Activated CD4-positive, alpha-beta memory T cell treated with anti-CD3 and anti-CD28 coated beads for 36 hours (primary cell): ENCODE measurements at regions not wholly inside any gene's neighbourhood (a gene's known extent, or its start where the extent isn't known, plus 50 kb on each side); places are given as distances from the start of the nearest gene placed in this dataset.

ENCODE experiments used
- CTCF ChIA-PET: fragments of 350-600 bp; sonication (Branson Sonifier 250); formaldehyde crosslinking; loops from one replicate; lab custom pipeline; 2021; ENCODE audit warnings: antibody characterized with exemption, inconsistent platforms; lab: Charles Lee
- POLR2A ChIA-PET: fragments of 350-600 bp; sonication (Branson Sonifier 250); formaldehyde crosslinking; loops from one replicate; lab custom pipeline; 2021; ENCODE audit warnings: antibody characterized with exemption; lab: Charles Lee
- DNase-seq: peaks from one replicate; pipeline ENCODE4 v3.0.0-alpha.2; 2020
- H3K27ac Mint-ChIP-seq: one replicate; pipeline ENCODE4 v1.8.0; 2021; ENCODE audit warnings: mixed read lengths
- H3K27me3 Mint-ChIP-seq: one replicate; pipeline ENCODE4 v1.8.0; 2021; ENCODE audit warnings: mixed read lengths
- H3K36me3 Mint-ChIP-seq: one replicate; pipeline ENCODE4 v1.8.0; 2021; ENCODE audit warnings: mixed read lengths
- H3K4me1 Mint-ChIP-seq: one replicate; pipeline ENCODE4 v1.8.0; 2021; ENCODE audit warnings: low read depth, mixed read lengths
- H3K4me3 Mint-ChIP-seq: one replicate; pipeline ENCODE4 v1.8.0; 2021; ENCODE audit warnings: mild to moderate bottlenecking, mixed read lengths
- H3K9me3 Mint-ChIP-seq: one replicate; pipeline ENCODE4 v1.8.0; 2021; ENCODE audit warnings: mixed read lengths
- intact Hi-C: fragments of 100-400 bp; cut with micrococcal nuclease; formaldehyde crosslinking; loops from one replicate; pipeline ENCODE4 v1.15.1; 2023

DNA sequence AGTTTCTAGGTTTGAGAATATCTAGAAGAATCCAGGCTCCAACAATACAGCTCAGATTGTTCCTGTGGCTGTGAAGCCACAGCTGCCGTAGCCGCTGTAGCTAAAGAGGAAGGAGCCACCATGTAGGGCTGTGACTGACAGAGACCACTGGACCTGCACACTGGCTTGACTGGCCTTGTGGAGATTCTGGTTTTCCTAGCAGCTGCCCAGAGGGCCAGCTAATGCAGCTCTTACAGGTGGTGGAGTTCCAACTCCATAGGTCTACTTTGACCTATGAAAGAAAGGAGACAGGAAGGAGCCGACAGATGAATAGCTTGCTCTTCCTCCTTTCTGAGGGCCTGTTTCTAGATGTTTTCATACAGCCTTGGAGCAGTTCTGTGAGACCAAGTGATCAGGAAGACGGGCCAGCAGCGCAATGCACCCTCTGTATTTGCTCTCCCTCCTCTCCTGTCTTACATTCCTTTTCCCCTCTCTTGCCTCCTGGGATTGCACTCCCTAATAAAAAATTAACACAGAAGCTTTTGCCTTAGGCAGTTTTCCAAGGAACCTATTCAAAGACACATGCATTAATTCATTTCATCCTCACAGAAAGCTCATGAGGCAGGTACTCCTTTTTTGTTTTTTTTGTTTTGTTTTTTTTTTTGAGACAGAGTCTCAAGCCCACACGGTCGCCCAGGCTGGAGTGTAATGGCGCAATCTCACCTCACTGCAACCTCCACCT is 51.8 kb upstream of the MYB start:
- no peaks in the 10 kb centered on the region for H3K36me3 Mint-ChIP-seq
- peak; percentile 35 for DNase-seq
- H3K4me3 Mint-ChIP-seq, result no peak overlapping the region
- ChIA-PET CTCF (interaction anchor here (0.8 to 2.5 kb wide), 6 partner anchors 9 to 54 kb away, joined by 3 to 16 read pairs (median 6); no protein-coding TSS in a partner anchor), POLR2A (interaction anchor here (0.6 to 2.0 kb wide), 9 partner anchors 10 to 74 kb away, joined by 3 to 8 read pairs (median 3); partner anchors contain the start of gene MYB)
- peaks cover 42% of the 10 kb centered on the region for H3K4me1 Mint-ChIP-seq
- intact Hi-C loops, result no loop called here
- peak overlapping the region; percentile 81 for H3K27ac Mint-ChIP-seq
- no peaks in the 10 kb centered on the region for H3K9me3 Mint-ChIP-seq
- no peaks in the 10 kb centered on the region for H3K27me3 Mint-ChIP-seq

DNA sequence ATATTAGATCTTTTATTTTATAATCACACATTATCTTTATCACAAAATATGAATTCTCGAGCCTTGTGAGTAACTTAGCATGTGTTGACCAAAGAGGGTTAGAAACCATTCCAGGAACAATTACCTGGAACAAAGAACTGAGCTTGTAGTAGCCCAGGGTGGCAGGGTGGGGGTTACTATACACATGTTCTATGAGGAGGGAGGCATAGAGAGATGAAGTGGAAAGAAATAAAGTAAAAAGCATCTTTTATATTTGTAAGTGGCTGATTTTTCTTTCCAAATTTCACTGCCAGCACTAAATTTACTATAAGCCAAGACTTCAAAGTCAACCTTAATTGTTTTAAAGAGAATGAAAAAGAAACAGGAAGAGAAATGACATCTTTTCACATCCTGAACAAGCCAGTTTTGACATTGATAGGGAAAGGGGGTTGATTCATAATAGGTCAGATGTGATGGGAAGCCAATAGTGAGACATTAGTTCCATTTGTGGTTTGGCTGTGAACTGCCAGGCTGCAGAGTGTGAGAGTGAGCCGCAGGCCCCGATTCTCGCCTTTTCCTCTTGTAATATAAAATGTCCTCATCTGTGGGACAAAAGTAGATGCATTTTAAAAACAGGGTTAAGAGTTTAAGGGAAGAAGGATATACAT is 52.7 kb upstream of the MYB start:
- CTCF ChIA-PET, result interaction anchor here (1.0 to 2.5 kb wide), 5 partner anchors 13 to 55 kb away, joined by 3 to 16 read pairs (median 8); no protein-coding TSS in a partner anchor
- POLR2A ChIA-PET, result interaction anchor here (0.8 to 2.0 kb wide), 7 partner anchors 13 to 54 kb away, joined by 3 to 8 read pairs (median 6); partner anchors contain the start of gene MYB
- intact Hi-C loops, result loop anchor here (1.0 kb wide), 6 partner anchors 12 to 149 kb away; no protein-coding TSS in a partner anchor
- Mint-ChIP-seq H3K9me3 (no peaks in the 10 kb centered on the region), H3K27me3 (no peaks in the 10 kb centered on the region), H3K36me3 (no peaks in the 10 kb centered on the region), H3K27ac (peak overlapping the region; percentile 81), H3K4me1 (peaks cover 42% of the 10 kb centered on the region), H3K4me3 (peak overlapping the region; percentile 24)
- peak; percentile 82 for DNase-seq

DNA sequence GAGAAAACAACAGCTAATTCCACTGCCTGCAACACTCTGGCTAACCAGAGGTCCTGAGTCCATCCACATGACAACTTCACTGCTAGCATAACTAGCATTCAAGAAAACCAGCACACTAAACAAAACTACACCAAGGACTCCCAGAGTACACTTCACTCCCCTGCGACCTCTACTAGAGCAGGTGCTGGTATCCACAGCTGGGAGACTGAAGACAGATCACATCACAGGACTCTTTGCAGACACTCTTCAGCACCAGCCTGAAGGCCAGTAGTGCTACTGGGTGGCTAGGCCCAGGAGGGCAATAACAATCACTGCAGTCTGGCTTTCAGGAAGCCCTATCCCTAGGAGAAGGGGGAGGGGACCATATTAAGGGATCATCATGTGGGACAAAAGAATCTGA is 54.4 kb upstream of the MYB start:
- no peaks in the 10 kb centered on the region for H3K36me3 Mint-ChIP-seq
- no peaks in the 10 kb centered on the region for H3K9me3 Mint-ChIP-seq
- H3K4me3 Mint-ChIP-seq, result no peak overlapping the region
- POLR2A ChIA-PET, result interaction anchor here (1.0 to 1.2 kb wide), 2 partner anchors 12 to 71 kb away, joined by 3 to 4 read pairs; partner anchors contain the start of gene HBS1L
- CTCF ChIA-PET, result interaction anchor here (1.0 kb wide), 1 partner anchor 57 kb away, joined by 4 read pairs; no protein-coding TSS in a partner anchor
- DNase-seq, result no peak
- H3K27ac Mint-ChIP-seq, result peak overlapping the region; percentile 18
- H3K4me1 Mint-ChIP-seq, result peaks cover 37% of the 10 kb centered on the region
- H3K27me3 Mint-ChIP-seq, result no peaks in the 10 kb centered on the region
- intact Hi-C loops, result no loop called here

DNA sequence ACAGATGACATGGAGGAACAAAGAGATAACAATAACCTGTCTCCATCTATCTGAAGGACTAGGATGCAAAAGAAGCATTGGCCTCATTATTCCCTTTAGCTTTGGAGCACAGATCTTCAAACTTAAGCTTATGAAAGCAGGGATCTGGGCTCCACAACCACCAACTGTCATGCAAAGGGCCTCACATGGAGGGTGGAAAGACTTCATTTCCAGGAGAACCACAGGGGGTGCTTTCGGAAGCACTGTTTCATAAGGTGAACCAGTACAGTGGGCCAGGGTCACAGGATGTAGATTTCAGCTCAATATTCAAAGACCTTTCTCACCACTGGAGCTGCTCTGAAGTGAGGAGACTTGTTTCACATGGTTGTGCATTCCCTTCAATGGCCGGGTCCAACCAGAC is 55.1 kb upstream of the MYB start:
- Mint-ChIP-seq H3K27ac (no peak overlapping the region), H3K4me1 (peaks cover 44% of the 10 kb centered on the region), H3K9me3 (no peaks in the 10 kb centered on the region), H3K36me3 (no peaks in the 10 kb centered on the region), H3K4me3 (no peak overlapping the region), H3K27me3 (no peaks in the 10 kb centered on the region)
- DNase-seq, result no peak
- ChIA-PET CTCF (interaction anchor here (0.6 to 1.0 kb wide), 3 partner anchors 58 to 297 kb away, joined by 3 to 4 read pairs (median 3); no protein-coding TSS in a partner anchor), POLR2A (interaction anchor here (1.0 to 1.2 kb wide), 2 partner anchors 12 to 71 kb away, joined by 3 to 4 read pairs; partner anchors contain the start of gene HBS1L)
- intact Hi-C loops, result no loop called here

DNA sequence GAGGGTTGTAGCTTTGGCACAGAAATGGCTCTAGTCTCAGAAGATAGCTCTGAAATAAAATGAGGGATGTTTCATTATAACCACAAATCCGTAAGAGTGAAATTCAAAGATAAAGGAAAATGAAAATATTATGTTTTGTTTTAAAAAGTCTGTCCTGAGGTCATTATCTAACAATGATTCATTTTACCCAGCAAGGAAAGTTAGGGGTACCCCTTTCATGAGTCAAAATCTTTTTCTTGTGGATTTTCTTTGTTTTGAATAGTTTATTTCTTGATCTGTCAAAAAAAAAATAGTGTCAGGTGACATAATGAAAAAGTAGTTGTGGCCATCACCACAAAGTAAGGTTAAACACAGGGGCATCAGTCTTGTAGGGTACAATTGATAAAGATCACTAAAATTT is 59.7 kb upstream of the MYB start:
- Mint-ChIP-seq H3K27ac (peak overlapping the region; percentile 30), H3K36me3 (no peaks in the 10 kb centered on the region), H3K9me3 (no peaks in the 10 kb centered on the region), H3K4me3 (no peak overlapping the region), H3K4me1 (peaks cover 37% of the 10 kb centered on the region), H3K27me3 (no peaks in the 10 kb centered on the region)
- intact Hi-C loops, result no loop called here
- no peak for DNase-seq
- CTCF ChIA-PET, result interaction anchor here (1.0 kb wide), 1 partner anchor 62 kb away, joined by 3 read pairs; no protein-coding TSS in a partner anchor
- POLR2A ChIA-PET, result no interaction called here

DNA sequence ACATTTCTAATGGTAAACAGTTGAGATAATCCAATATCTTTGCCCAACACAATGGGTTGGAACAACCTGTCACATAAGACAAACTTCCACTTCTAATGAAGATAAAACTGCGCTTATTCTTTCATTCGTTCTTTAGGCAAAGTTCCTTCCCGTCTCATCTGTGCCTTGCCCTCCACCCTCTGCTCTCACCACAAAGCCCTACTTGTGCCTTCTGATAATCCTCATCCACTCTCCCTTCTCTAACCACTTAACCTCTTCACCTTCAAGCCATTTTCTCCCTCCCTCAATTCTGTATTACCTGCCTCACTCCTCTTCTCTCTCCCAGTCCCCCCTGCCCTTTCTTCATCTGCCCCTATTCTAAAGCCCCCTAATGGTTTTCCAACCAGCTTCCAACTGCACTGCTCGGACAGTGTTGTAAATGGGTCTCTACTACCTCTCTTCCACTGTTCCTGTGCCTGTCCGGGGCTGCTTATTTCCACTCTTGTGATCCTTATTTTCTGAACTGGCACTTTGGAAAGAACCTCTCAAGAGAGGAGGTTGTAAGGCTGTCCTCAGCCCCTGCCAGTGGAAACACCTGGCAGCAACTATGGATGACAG is 62.9 kb upstream of the MYB start:
- intact Hi-C loops, result no loop called here
- peak overlapping the region; percentile 21 for H3K27ac Mint-ChIP-seq
- H3K27me3 Mint-ChIP-seq, result no peaks in the 10 kb centered on the region
- peaks cover 66% of the 10 kb centered on the region for H3K4me1 Mint-ChIP-seq
- no peak for DNase-seq
- no peaks in the 10 kb centered on the region for H3K9me3 Mint-ChIP-seq
- no peaks in the 10 kb centered on the region for H3K36me3 Mint-ChIP-seq
- H3K4me3 Mint-ChIP-seq, result no peak overlapping the region
- POLR2A ChIA-PET, result no interaction called here
- CTCF ChIA-PET, result interaction anchor here (1.1 kb wide), 1 partner anchor 25 kb away, joined by 4 read pairs; no protein-coding TSS in a partner anchor

DNA sequence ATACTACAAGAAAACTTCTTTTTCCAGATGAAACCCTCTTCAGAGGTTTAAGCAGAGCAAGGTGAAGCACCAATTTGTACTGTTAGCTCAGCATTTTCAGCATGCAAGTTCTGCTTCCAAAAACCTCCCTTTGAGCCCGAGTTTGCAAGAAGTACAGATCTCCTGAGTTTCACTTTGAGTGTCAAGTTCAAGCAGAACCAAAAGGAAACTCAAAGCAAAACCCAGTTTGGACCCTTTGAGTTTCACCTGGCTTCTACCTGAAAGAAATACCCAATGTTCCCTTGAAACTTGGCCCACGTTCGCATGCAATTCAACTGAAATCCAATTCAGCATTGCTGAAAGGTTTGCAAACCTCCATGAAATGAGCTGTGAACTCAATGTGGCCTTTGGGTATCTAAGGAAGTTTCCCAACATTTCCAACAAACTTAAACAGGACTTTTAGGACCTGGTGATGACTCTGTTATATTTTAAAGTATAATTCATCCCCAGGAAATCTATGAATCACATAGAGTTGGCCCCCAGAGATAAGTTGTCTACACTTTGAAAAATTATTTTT is 62.9 kb upstream of the HBS1L start:
- Mint-ChIP-seq H3K27me3 (no peaks in the 10 kb centered on the region), H3K4me1 (peaks cover 74% of the 10 kb centered on the region), H3K9me3 (no peaks in the 10 kb centered on the region), H3K4me3 (peak overlapping the region; percentile 50), H3K36me3 (no peaks in the 10 kb centered on the region), H3K27ac (peak overlapping the region; percentile 89)
- ChIA-PET CTCF (interaction anchor here (0.7 to 1.1 kb wide), 2 partner anchors 24 to 66 kb away, joined by 3 to 4 read pairs; no protein-coding TSS in a partner anchor), POLR2A (interaction anchor here (1.0 kb wide), 1 partner anchor 40 kb away, joined by 3 read pairs; no protein-coding TSS in a partner anchor)
- DNase-seq, result peak; percentile 42
- intact Hi-C loops, result no loop called here

DNA sequence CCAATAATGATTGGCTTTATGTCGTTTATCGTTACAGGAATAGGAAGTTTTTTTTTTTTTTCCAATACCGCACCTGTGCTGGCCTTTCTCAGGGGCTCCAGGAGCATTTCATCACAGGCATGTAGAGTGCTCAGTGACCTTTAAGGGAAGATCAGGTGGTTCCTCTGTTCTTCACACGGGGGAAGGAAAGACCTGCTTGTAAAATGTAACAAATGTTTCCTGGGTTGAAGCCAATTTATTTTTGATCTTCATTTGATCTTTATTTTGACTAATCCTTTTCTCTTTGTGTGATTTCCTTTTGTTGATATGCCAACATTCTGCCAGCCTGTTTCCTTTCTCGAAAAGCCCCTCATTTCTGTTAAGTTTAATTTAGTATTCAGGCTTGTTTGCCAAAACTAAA is 61.9 kb upstream of the HBS1L start:
- H3K4me3 Mint-ChIP-seq, result peak overlapping the region; percentile 50
- H3K27ac Mint-ChIP-seq, result peak overlapping the region; percentile 89
- POLR2A ChIA-PET, result interaction anchor here (1.1 to 2.1 kb wide), 2 partner anchors 61 to 66 kb away, joined by 3 to 7 read pairs; partner anchors contain the start of gene HBS1L
- no peaks in the 10 kb centered on the region for H3K27me3 Mint-ChIP-seq
- CTCF ChIA-PET, result no interaction called here
- intact Hi-C loops, result loop anchor here (1.0 kb wide), 3 partner anchors 12 to 95 kb away; no protein-coding TSS in a partner anchor
- H3K4me1 Mint-ChIP-seq, result peaks cover 75% of the 10 kb centered on the region
- no peak for DNase-seq
- H3K36me3 Mint-ChIP-seq, result no peaks in the 10 kb centered on the region
- H3K9me3 Mint-ChIP-seq, result no peaks in the 10 kb centered on the region

DNA sequence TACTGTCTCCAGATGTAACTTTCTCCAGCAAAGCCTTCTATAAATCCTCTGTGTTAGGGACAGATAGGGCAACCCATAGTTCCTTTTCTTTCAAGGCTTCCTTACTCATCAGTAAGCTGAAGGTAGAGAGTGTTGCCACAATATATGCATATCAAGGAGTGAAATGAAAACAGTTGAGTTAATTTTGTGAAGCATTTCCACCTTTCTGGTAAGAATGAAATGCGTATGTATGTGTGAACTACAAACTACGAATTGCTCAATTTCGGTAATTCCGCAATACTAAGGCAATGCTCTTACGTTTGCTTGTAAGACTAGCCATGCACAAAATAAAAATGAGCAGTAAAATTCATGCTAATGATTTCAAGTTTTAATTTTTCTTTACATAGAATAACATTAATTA is 61.2 kb upstream of the HBS1L start:
- Mint-ChIP-seq H3K9me3 (no peaks in the 10 kb centered on the region), H3K4me1 (peaks cover 68% of the 10 kb centered on the region), H3K27ac (peak overlapping the region; percentile 96), H3K36me3 (no peaks in the 10 kb centered on the region), H3K4me3 (peak overlapping the region; percentile 9), H3K27me3 (no peaks in the 10 kb centered on the region)
- DNase-seq, result no peak
- CTCF ChIA-PET, result interaction anchor here (0.8 to 1.9 kb wide), 2 partner anchors 14 to 47 kb away, joined by 3 to 7 read pairs; no protein-coding TSS in a partner anchor
- POLR2A ChIA-PET, result interaction anchor here (0.8 to 2.3 kb wide), 8 partner anchors 13 to 101 kb away, joined by 3 to 20 read pairs (median 3); partner anchors contain the start of gene HBS1L
- intact Hi-C loops, result loop anchor here (1.0 to 2.0 kb wide), 9 partner anchors 12 to 869 kb away; partner anchors contain the start of gene HBS1L

DNA sequence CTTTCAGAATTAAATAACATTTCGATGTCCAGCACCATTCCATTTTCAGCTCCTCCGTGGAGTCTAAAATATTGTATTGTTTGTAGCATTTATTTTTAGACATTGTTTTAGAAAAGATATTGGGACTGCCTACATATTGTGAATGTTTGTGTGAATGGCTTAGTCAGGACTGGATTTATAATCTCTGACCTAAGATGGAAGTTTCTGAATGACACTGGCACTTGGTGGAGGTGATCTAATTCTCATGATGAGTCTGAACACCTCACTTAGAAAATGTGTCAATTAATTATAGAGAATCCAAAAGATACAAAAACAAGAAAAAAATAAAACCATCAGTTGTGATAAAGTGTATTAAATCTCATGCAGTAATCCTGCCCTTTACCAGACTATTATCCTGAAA is 60.8 kb upstream of the HBS1L start:
- CTCF ChIA-PET, result interaction anchor here (0.8 to 1.9 kb wide), 6 partner anchors 9 to 69 kb away, joined by 3 to 9 read pairs (median 4); no protein-coding TSS in a partner anchor
- no peaks in the 10 kb centered on the region for H3K9me3 Mint-ChIP-seq
- POLR2A ChIA-PET, result interaction anchor here (0.8 to 2.3 kb wide), 12 partner anchors 14 to 101 kb away, joined by 3 to 20 read pairs (median 5); partner anchors contain the start of genes HBS1L and MYB
- intact Hi-C loops, result loop anchor here (1.0 to 2.0 kb wide), 6 partner anchors 48 to 869 kb away; partner anchors contain the start of gene HBS1L
- H3K27ac Mint-ChIP-seq, result peak overlapping the region; percentile 96
- DNase-seq, result no peak
- no peaks in the 10 kb centered on the region for H3K27me3 Mint-ChIP-seq
- H3K4me3 Mint-ChIP-seq, result peak overlapping the region; percentile 38
- H3K36me3 Mint-ChIP-seq, result no peaks in the 10 kb centered on the region
- H3K4me1 Mint-ChIP-seq, result peaks cover 65% of the 10 kb centered on the region
